SU-DHL-6 (cell line): ENCODE measurements at regions not wholly inside any gene's neighbourhood (a gene's known extent, or its start where the extent isn't known, plus 50 kb on each side); places are given as distances from the start of the nearest gene placed in this dataset.

Source experiments
- EZH2phosphoT487 ChIP-seq: fragments of 200-600 bp; sonication (generic), shearing (Covaris generic); conservative IDR thresholded peaks from 2 replicates; pipeline ENCODE4 v1.6.1; 2018; ENCODE audit warnings: mild to moderate bottlenecking, antibody characterized with exemption, low read length, moderate library complexity, mixed read lengths
- TF ChIP-seq, protein P1 (sequence below): fragments of 200-600 bp; sonication (generic); IDR thresholded peaks from one replicate; pipeline ENCODE4 v1.5.1; 2017; ENCODE audit warnings: antibody characterized with exemption, mild to moderate bottlenecking, low read length, moderate library complexity; ENCODE audit not compliant: insufficient read depth, poor library complexity, severe bottlenecking

DNA sequence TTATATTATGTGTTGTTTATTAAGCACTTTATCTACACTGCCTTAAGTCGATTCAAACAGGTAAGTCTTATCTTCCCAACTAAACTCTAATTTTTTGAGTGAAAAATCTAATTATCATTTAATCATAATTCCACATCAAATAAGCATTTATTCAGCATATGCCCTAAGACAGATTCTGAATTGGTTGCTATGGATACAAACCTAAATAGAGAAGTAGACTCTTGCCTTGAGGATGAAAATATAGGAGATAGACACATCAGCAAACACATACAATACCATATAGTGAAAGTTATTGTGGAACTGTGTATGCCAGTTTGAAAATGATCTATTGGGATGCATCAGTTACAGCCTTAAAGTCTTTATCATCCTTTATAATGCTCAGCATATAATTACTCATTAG lies 1679.9 kb downstream of the SLITRK1 start:
- TF ChIP-seq, protein P1, sequence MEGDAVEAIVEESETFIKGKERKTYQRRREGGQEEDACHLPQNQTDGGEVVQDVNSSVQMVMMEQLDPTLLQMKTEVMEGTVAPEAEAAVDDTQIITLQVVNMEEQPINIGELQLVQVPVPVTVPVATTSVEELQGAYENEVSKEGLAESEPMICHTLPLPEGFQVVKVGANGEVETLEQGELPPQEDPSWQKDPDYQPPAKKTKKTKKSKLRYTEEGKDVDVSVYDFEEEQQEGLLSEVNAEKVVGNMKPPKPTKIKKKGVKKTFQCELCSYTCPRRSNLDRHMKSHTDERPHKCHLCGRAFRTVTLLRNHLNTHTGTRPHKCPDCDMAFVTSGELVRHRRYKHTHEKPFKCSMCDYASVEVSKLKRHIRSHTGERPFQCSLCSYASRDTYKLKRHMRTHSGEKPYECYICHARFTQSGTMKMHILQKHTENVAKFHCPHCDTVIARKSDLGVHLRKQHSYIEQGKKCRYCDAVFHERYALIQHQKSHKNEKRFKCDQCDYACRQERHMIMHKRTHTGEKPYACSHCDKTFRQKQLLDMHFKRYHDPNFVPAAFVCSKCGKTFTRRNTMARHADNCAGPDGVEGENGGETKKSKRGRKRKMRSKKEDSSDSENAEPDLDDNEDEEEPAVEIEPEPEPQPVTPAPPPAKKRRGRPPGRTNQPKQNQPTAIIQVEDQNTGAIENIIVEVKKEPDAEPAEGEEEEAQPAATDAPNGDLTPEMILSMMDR: no peak
- no peak for TF ChIP-seq EZH2phosphoT487
